HFFc6 (cell line): ENCODE measurements at regions not wholly inside any gene's neighbourhood (a gene's known extent, or its start where the extent isn't known, plus 50 kb on each side); places are given as distances from the start of the nearest gene placed in this dataset.
"Not testable (repeated sequence)": the region's sequence is repeated elsewhere in the genome, so short reads cannot be mapped to it uniquely, and the experiment has no call there.

ENCODE experiments used
- DNase-seq: peaks from one replicate; pipeline ENCODE4 v3.0.0-alpha.2; 2018
- H3K27ac Mint-ChIP-seq: 2 replicates; pipeline ENCODE4 v1.8.0; 2020; ENCODE audit warnings: mild to moderate bottlenecking, mixed read lengths
- H3K27me3 Mint-ChIP-seq: 2 replicates; pipeline ENCODE4 v1.8.0; 2021; ENCODE audit warnings: mild to moderate bottlenecking, moderate library complexity, mixed read lengths; ENCODE audit not compliant: insufficient read depth
- H3K36me3 Mint-ChIP-seq: 2 replicates; pipeline ENCODE4 v1.8.0; 2021; ENCODE audit warnings: low read depth, mixed read lengths
- H3K4me1 Mint-ChIP-seq: 2 replicates; pipeline ENCODE4 v1.8.0; 2020; ENCODE audit warnings: low read depth, mixed read lengths
- H3K4me3 Mint-ChIP-seq: 2 replicates; pipeline ENCODE4 v1.8.0; 2020; ENCODE audit warnings: mild to moderate bottlenecking, moderate library complexity, mixed read lengths
- H3K9me3 Mint-ChIP-seq: 2 replicates; pipeline ENCODE4 v1.8.0; 2020; ENCODE audit warnings: mild to moderate bottlenecking, mixed read lengths
- CTCF ChIP-seq: fragments of 200-600 bp; sonication (generic); IDR thresholded peaks from 2 replicates; pipeline ENCODE4 v1.5.0; 2021; ENCODE audit warnings: antibody characterized with exemption, mild to moderate bottlenecking

DNA sequence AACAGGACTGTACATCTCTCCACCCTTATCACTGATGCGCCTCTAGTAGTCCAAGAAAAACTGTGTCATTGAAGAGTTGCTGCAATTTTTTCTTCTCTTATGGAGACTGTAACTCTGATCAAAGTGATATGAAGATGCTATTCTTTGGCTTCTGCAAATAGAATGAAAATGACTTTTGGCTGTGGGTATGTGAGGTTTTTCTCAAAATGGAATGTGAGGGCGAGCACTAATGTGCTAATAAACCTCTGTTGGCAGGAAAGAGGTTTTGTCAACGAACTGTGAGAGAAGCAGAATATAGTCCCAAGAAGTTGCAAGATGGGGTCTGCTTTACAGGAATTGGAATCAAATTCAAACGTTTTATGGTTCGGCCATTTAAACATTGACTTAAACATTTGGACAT is 252.0 kb upstream of the GAS1 start:
- Mint-ChIP-seq H3K9me3 (no peaks in the 10 kb centered on the region), H3K27me3 (no peaks in the 10 kb centered on the region), H3K4me3 (no peak overlapping the region), H3K27ac (peak overlapping the region; percentile 3; the same call in 1 of the 2 replicates), H3K36me3 (no peaks in the 10 kb centered on the region), H3K4me1 (peaks cover 70% of the 10 kb centered on the region)
- no peak for DNase-seq
- no peak for TF ChIP-seq CTCF

GRCh38 chr9:87199782-87200181 is 252.5 kb upstream of the GAS1 start:
- Mint-ChIP-seq H3K4me1 (peaks cover 64% of the 10 kb centered on the region), H3K27ac (no peak overlapping the region), H3K4me3 (no peak overlapping the region), H3K27me3 (no peaks in the 10 kb centered on the region), H3K36me3 (no peaks in the 10 kb centered on the region), H3K9me3 (no peaks in the 10 kb centered on the region)
- DNase-seq = no peak
- no peak for TF ChIP-seq CTCF

GRCh38 chr9:87201351-87201751 is 254.0 kb upstream of the GAS1 start:
- no peak for TF ChIP-seq CTCF
- DNase-seq = peak; percentile 8
- Mint-ChIP-seq H3K4me1 (peaks cover 64% of the 10 kb centered on the region), H3K27me3 (no peaks in the 10 kb centered on the region; the same call in 1 of the 2 replicates), H3K9me3 (no peaks in the 10 kb centered on the region), H3K27ac (no peak overlapping the region; the same call in 1 of the 2 replicates), H3K4me3 (peak overlapping the region; percentile 45; the same call in 1 of the 2 replicates), H3K36me3 (no peaks in the 10 kb centered on the region)

DNA sequence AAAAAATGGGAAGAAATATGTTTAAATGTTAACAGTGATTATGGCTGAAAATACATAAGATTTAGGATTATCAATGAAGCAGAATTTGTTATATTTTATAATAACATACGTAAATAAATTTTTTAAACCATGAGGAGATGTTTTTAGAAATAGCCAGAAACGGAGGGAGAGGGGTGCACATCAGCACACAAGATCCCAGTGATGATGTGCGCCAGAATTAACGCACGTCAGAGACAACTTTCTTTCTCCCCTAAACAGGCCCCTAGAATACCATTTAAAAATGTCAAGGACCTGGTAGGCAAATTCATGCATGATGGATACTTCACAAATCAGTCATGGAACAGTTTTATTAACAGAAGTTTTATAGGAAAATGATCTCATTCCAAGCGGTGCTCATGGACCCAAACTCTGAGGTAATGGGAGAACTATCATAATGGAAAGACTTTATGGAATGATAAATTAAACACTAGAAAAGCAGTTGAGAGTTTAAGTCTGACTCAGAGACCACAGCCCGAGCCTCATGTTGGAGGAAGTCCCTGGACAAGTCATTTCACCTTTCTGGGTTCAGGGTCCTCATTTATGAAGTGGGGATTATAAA is 258.9 kb upstream of the GAS1 start:
- Mint-ChIP-seq H3K36me3 (no peaks in the 10 kb centered on the region), H3K4me3 (no peak overlapping the region), H3K27me3 (no peaks in the 10 kb centered on the region; the same call in 1 of the 2 replicates), H3K4me1 (peaks cover 38% of the 10 kb centered on the region), H3K9me3 (no peaks in the 10 kb centered on the region), H3K27ac (peak overlapping the region; percentile 57; the same call in 1 of the 2 replicates)
- no peak for TF ChIP-seq CTCF
- peak; percentile 77 for DNase-seq

- H3K36me3 Mint-ChIP-seq, H3K4me3 Mint-ChIP-seq, H3K27ac Mint-ChIP-seq, H3K9me3 Mint-ChIP-seq, DNase-seq, H3K27me3 Mint-ChIP-seq: not testable (repeated sequence)
- peaks cover 49% of the 10 kb centered on the region for H3K4me1 Mint-ChIP-seq
Observed at GRCh38 chr9:87210658-87211057, 263.4 kb upstream of the GAS1 start.

GRCh38 chr9:87211669-87212068 is 264.4 kb upstream of the GAS1 start:
- Mint-ChIP-seq H3K4me1 (peaks cover 38% of the 10 kb centered on the region), H3K27me3 (no peaks in the 10 kb centered on the region), H3K27ac (peak overlapping the region; percentile 36; the same call in 1 of the 2 replicates), H3K9me3 (no peaks in the 10 kb centered on the region), H3K4me3 (no peak overlapping the region), H3K36me3 (no peaks in the 10 kb centered on the region)
- no peak for TF ChIP-seq CTCF
- no peak for DNase-seq
